ENCODE measurements at regions not wholly inside any gene's neighbourhood (a gene's known extent, or its start where the extent isn't known, plus 50 kb on each side); places are given as distances from the start of the nearest gene placed in this dataset.

DNA sequence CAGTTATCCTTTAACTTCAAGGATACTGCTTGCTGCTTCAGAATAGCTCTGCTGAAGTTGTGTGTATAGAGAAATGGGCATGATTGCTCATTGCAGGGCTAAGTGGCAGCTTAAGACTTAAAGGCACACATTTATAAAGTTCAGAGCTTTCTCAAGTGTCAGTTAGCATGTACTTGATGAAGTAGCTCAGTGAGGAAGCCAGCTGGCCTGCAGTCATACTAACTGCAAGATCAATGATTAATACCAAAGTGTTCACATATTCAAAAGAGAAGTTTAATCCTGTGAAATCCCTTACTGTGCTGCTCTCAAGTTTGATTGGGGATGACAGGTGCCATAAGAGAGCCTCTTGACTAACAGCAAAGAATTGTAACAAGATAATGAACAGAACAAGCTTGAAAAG, 483.4 kb upstream of the NUDT12 start:
- Histone ChIP-seq H3K27ac (ENCODE audit: insufficient read depth, low read length) (no peak overlapping the region), H4K91ac (ENCODE audit: insufficient read depth, low read depth, low read length) (no peak overlapping the region), H2BK120ac (ENCODE audit: low read depth, low read length) (no peak overlapping the region), H3K4me1 (ENCODE audit: control insufficient read depth, insufficient read depth, low read length) (no peaks in the 10 kb centered on the region), H3K14ac (replicated peaks; ENCODE audit: low read depth, low read length) (no peak overlapping the region), H3K79me1 (ENCODE audit: low read depth in 1 of 2, low read length in 2 of 2) (no peaks in the 10 kb centered on the region), H3K18ac (ENCODE audit: low read depth, low read length) (no peak overlapping the region), H2BK15ac (ENCODE audit: low read depth, low read length) (no peak overlapping the region), H4K8ac (ENCODE audit: low read depth in 2 of 2, low read length in 2 of 2) (no peak overlapping the region), H3K27me3 (ENCODE audit: control insufficient read depth, insufficient read depth, low read length) (no peaks in the 10 kb centered on the region), H2AK5ac (ENCODE audit: low read depth, low read length) (no peak overlapping the region), H3K36me3 (ENCODE audit: control insufficient read depth, insufficient read depth, low read length) (no peaks in the 10 kb centered on the region), H3K23ac (ENCODE audit: low read depth, low read length) (no peak overlapping the region), H3K9ac (ENCODE audit: low read depth, low read length) (no peak overlapping the region), H3K9me3 (ENCODE audit: control insufficient read depth, insufficient read depth, low read length) (peaks cover 4% of the 10 kb centered on the region; the same call in 1 of the 2 replicates), H2AFZ (replicated peaks; ENCODE audit: low read length, poor library complexity) (no peak overlapping the region), H3K56ac (ENCODE audit: extremely low read depth, insufficient read depth, low read length) (no peak overlapping the region), H2BK20ac (ENCODE audit: low read depth, low read length) (no peak overlapping the region), H2BK5ac (ENCODE audit: low read depth, low read length, poor library complexity, severe bottlenecking) (no peak overlapping the region), H4K5ac (ENCODE audit: low read depth, low read length) (no peak overlapping the region), H3K4me2 (ENCODE audit: low read depth, low read length) (no peak overlapping the region), H2AK9ac (replicated peaks; ENCODE audit: low read depth, low read length, poor library complexity) (no peak overlapping the region), H3K9me1 (ENCODE audit: insufficient read depth, low read length) (no peaks in the 10 kb centered on the region), H3K4me3 (ENCODE audit: insufficient read depth, low read depth, low read length) (no peak overlapping the region), H4K20me1 (ENCODE audit: insufficient read depth, low read length) (no peaks in the 10 kb centered on the region), H3K4ac (ENCODE audit: low read depth, low read length) (no peak overlapping the region)
- no peak for ATAC-seq (ENCODE audit: low read depth)
- no peak for DNase-seq
- ChIA-PET POLR2A (ENCODE audit: unreplicated experiment) (no interaction called here), CTCF (interaction anchor here (0.9 kb wide), 1 partner anchor 9 kb away, joined by 3 read pairs; no protein-coding TSS in a partner anchor)
- TF ChIP-seq SMC3 (IDR thresholded peaks at IDR 0.05; ENCODE audit: low read depth, low read length) (no peak), MAZ (IDR thresholded peaks at IDR 0.05; ENCODE audit: borderline replicate concordance, low read depth, low read length) (no peak), MAFK (IDR thresholded peaks at IDR 0.05; ENCODE audit: low read depth, low read length) (no peak), RCOR1 (IDR thresholded peaks at IDR 0.05; ENCODE audit: insufficient replicate concordance, low read length) (no peak), CHD1 (IDR thresholded peaks at IDR 0.05; ENCODE audit: low read depth, low read length) (no peak), FOS (IDR thresholded peaks at IDR 0.05; ENCODE audit: low read depth, low read length) (no peak), NFE2L2 (IDR thresholded peaks at IDR 0.05; ENCODE audit: low read depth, low read length) (no peak), BHLHE40 (IDR thresholded peaks at IDR 0.05; ENCODE audit: low read depth, low read length) (no peak), RFX5 (IDR thresholded peaks at IDR 0.05; ENCODE audit: low read depth, low read length) (no peak), CEBPB (IDR thresholded peaks at IDR 0.05; ENCODE audit: low read depth, low read length) (no peak), RAD21 (IDR thresholded peaks at IDR 0.05; ENCODE audit: low read length) (no peak), POLR2A (IDR thresholded peaks at IDR 0.05; ENCODE audit: low read depth, low read length) (no peak)
- TF ChIP-seq, protein P1, sequence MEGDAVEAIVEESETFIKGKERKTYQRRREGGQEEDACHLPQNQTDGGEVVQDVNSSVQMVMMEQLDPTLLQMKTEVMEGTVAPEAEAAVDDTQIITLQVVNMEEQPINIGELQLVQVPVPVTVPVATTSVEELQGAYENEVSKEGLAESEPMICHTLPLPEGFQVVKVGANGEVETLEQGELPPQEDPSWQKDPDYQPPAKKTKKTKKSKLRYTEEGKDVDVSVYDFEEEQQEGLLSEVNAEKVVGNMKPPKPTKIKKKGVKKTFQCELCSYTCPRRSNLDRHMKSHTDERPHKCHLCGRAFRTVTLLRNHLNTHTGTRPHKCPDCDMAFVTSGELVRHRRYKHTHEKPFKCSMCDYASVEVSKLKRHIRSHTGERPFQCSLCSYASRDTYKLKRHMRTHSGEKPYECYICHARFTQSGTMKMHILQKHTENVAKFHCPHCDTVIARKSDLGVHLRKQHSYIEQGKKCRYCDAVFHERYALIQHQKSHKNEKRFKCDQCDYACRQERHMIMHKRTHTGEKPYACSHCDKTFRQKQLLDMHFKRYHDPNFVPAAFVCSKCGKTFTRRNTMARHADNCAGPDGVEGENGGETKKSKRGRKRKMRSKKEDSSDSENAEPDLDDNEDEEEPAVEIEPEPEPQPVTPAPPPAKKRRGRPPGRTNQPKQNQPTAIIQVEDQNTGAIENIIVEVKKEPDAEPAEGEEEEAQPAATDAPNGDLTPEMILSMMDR (conservative IDR thresholded peaks at IDR 0.05; ENCODE audit: low read depth, low read length), result no peak
- TF ChIP-seq, protein P2, sequence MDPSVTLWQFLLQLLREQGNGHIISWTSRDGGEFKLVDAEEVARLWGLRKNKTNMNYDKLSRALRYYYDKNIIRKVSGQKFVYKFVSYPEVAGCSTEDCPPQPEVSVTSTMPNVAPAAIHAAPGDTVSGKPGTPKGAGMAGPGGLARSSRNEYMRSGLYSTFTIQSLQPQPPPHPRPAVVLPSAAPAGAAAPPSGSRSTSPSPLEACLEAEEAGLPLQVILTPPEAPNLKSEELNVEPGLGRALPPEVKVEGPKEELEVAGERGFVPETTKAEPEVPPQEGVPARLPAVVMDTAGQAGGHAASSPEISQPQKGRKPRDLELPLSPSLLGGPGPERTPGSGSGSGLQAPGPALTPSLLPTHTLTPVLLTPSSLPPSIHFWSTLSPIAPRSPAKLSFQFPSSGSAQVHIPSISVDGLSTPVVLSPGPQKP (IDR thresholded peaks at IDR 0.05; ENCODE audit: borderline replicate concordance, low read depth, low read length), result no peak
- TF ChIP-seq, protein P3, sequence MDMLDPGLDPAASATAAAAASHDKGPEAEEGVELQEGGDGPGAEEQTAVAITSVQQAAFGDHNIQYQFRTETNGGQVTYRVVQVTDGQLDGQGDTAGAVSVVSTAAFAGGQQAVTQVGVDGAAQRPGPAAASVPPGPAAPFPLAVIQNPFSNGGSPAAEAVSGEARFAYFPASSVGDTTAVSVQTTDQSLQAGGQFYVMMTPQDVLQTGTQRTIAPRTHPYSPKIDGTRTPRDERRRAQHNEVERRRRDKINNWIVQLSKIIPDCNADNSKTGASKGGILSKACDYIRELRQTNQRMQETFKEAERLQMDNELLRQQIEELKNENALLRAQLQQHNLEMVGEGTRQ (IDR thresholded peaks at IDR 0.05; ENCODE audit: low read depth, low read length), result no peak
- intact Hi-C loops (cut with micrococcal nuclease) (no loop called here), in situ Hi-C loops (cut with MboI; ENCODE audit: low sequenced_read_pairs) (no loop called here), dilution Hi-C loops (cut with HindIII; ENCODE audit: low sequenced_read_pairs, unreplicated experiment) (no loop called here)
- BruUV-seq (replicated peaks), result no TSS peak

Data from IMR-90 (cell line).